B cell (primary cell): ENCODE measurements at regions not wholly inside any gene's neighbourhood (a gene's known extent, or its start where the extent isn't known, plus 50 kb on each side); places are given as distances from the start of the nearest gene placed in this dataset.

Experiments
- ATAC-seq: fragments of 200-7000 bp; cut with Tn5 transposase; one replicate; pipeline ENCODE4 v1.10.0; 2021; ENCODE audit warnings: low read depth, mild to moderate bottlenecking, moderate number of reproducible peaks, moderate library complexity
- CTCF ChIA-PET: fragments of 350-600 bp; sonication (Branson Sonifier 250); formaldehyde crosslinking; loops from one replicate; lab custom pipeline; 2021; ENCODE audit warnings: antibody characterized with exemption, inconsistent platforms; lab: Charles Lee
- POLR2A ChIA-PET: fragments of 350-600 bp; sonication (Branson Sonifier 250); formaldehyde crosslinking; loops from one replicate; lab custom pipeline; 2021; ENCODE audit warnings: antibody characterized with exemption; lab: Charles Lee
- DNase-seq: peaks from one replicate; pipeline ENCODE4 v3.0.0; 2013
- H2AFZ ChIP-seq: 2 replicates; pipeline ENCODE4 v1.6.1; 2012; ENCODE audit warnings: mild to moderate bottlenecking, low read depth, low read length; ENCODE audit not compliant: insufficient read depth, poor library complexity, severe bottlenecking
- H3K27ac ChIP-seq, 2 donors: 1 replicate in 1 of 2; 2 replicates in 1 of 2; pipeline ENCODE4 v1.5.1; 2012 to 2013; ENCODE audit warnings: low read length in 2 of 2, mild to moderate bottlenecking in 2 of 2, moderate library complexity in 1 of 2
- H3K27me3 ChIP-seq, 4 experiments: fragments of 200-600 bp in 1 of 4; sonication (generic) in 1 of 4; replicated peaks in 1 of 4; 1 replicate in 2 of 4; 2 replicates in 2 of 4; pipeline versions ENCODE4 v1.6.1 to v1.7.0; 2013 to 2016; ENCODE audit warnings: low read length in 3 of 4, mild to moderate bottlenecking in 2 of 4, mixed read lengths in 1 of 4, moderate library complexity in 1 of 4; ENCODE audit not compliant: insufficient read depth in 4 of 4, control insufficient read depth in 3 of 4; ENCODE audit errors: control extremely low read depth in 1 of 4
- H3K36me3 ChIP-seq, 2 experiments: replicated peaks in 1 of 2; 1 replicate in 1 of 2; 2 replicates in 1 of 2; pipeline versions ENCODE4 v1.6.1 to v1.7.1; 2013; ENCODE audit warnings: low read length in 1 of 2; ENCODE audit not compliant: insufficient read depth in 2 of 2, control insufficient read depth in 1 of 2; ENCODE audit errors: control extremely low read depth in 1 of 2, extremely low read depth in 1 of 2
- H3K4me1 ChIP-seq, 2 donors: fragments of 200-600 bp in 1 of 2; sonication (generic) in 1 of 2; 1 replicate in 1 of 2; 2 replicates in 1 of 2; pipeline versions ENCODE4 v1.5.1 to v1.6.1; 2013 to 2017; ENCODE audit warnings: low read length in 2 of 2; ENCODE audit not compliant: control insufficient read depth in 2 of 2, insufficient read depth in 2 of 2
- H3K4me2 ChIP-seq: replicated peaks from 2 replicates; pipeline ENCODE3; 2012; ENCODE audit warnings: mild to moderate bottlenecking, low read depth, low read length; ENCODE audit not compliant: poor library complexity, severe bottlenecking
- H3K4me3 ChIP-seq, 5 experiments: fragments of 200-600 bp in 1 of 5; sonication (generic) in 1 of 5; 1 replicate in 3 of 5; 2 replicates in 2 of 5; pipeline versions ENCODE4 v1.5.1 to v1.7.0; 2011 to 2016; ENCODE audit warnings: low read length in 4 of 5, mild to moderate bottlenecking in 4 of 5, low read depth in 2 of 5, control low read depth in 1 of 5, moderate library complexity in 1 of 5; ENCODE audit not compliant: insufficient read depth in 1 of 5; ENCODE audit errors: control extremely low read depth in 1 of 5, extremely low read depth in 1 of 5
- H3K79me2 ChIP-seq: fragments of 200-600 bp; sonication (generic); one replicate; pipeline ENCODE4 v1.6.0; 2016; ENCODE audit warnings: low read length; ENCODE audit not compliant: control insufficient read depth, insufficient read depth
- H3K9ac ChIP-seq: fragments of 200-600 bp; sonication (generic); 2 replicates; pipeline ENCODE4 v1.6.1; 2017; ENCODE audit warnings: mild to moderate bottlenecking, low read length, moderate library complexity
- H3K9me3 ChIP-seq, 3 donors: one replicate each; pipeline versions ENCODE4 v1.6.1 to v1.7.1; 2013; ENCODE audit warnings: low read length in 2 of 3; ENCODE audit not compliant: control insufficient read depth in 2 of 3, insufficient read depth in 1 of 3; ENCODE audit errors: control extremely low read depth in 1 of 3
- H4K20me1 ChIP-seq: 2 replicates; pipeline ENCODE4 v1.6.0; 2012; ENCODE audit warnings: mild to moderate bottlenecking, low read length; ENCODE audit not compliant: insufficient read depth, control insufficient read depth, poor library complexity, severe bottlenecking
- H3K27ac Mint-ChIP-seq: one replicate; pipeline ENCODE4 v1.8.0; 2021; ENCODE audit warnings: mixed read lengths
- H3K27me3 Mint-ChIP-seq: one replicate; pipeline ENCODE4 v1.8.0; 2021; ENCODE audit warnings: mixed read lengths
- H3K4me1 Mint-ChIP-seq: one replicate; pipeline ENCODE4 v1.8.0; 2021; ENCODE audit warnings: mixed read lengths
- H3K4me3 Mint-ChIP-seq: one replicate; pipeline ENCODE4 v1.8.0; 2021; ENCODE audit warnings: mixed read lengths
- H3K9me3 Mint-ChIP-seq: one replicate; pipeline ENCODE4 v1.8.0; 2022; ENCODE audit warnings: mixed read lengths; ENCODE audit not compliant: insufficient read depth
- CTCF ChIP-seq: fragments of 200-600 bp; IDR thresholded peaks from one replicate; pipeline ENCODE4 v1.8.0; 2022; ENCODE audit warnings: antibody characterized with exemption, mild to moderate bottlenecking
- EZH2 ChIP-seq: IDR thresholded peaks from 2 replicates; pipeline ENCODE4 v1.6.1; 2012; ENCODE audit warnings: borderline replicate concordance, low read depth, mild to moderate bottlenecking, moderate library complexity, low read length; ENCODE audit not compliant: insufficient read depth, poor library complexity, severe bottlenecking
- WGBS: methylation state at CpG from one replicate; pipeline ENCODE4 v1.1.5; 2013; ENCODE audit warnings: missing lambda C conversion rate; ENCODE audit not compliant: insufficient coverage; 5-methylcytosine and 5-hydroxymethylcytosine counted together
- intact Hi-C: fragments of 100-400 bp; cut with micrococcal nuclease; formaldehyde crosslinking; loops from one replicate; pipeline ENCODE4 v1.10.0; 2022

- intact Hi-C loops = no loop called here
- Mint-ChIP-seq H3K4me1 (no peaks in the 10 kb centered on the region), H3K27me3 (no peaks in the 10 kb centered on the region), H3K9me3 (peaks cover 3% of the 10 kb centered on the region), H3K27ac (no peak overlapping the region), H3K4me3 (no peak overlapping the region)
- DNase-seq = no peak
- H3K36me3 ChIP-seq = no peaks in the 10 kb centered on the region
- no peak overlapping the region for H3K27ac ChIP-seq
- no peak overlapping the region for H2AFZ ChIP-seq
- TF ChIP-seq EZH2 (no peak), CTCF (no peak)
- H3K4me1 ChIP-seq = no peaks in the 10 kb centered on the region
- no peaks in the 10 kb centered on the region for H4K20me1 ChIP-seq
- CTCF ChIA-PET = no interaction called here
- H3K79me2 ChIP-seq = no peaks in the 10 kb centered on the region
- POLR2A ChIA-PET = no interaction called here
- no peak overlapping the region for H3K9ac ChIP-seq
- no peaks in the 10 kb centered on the region for H3K27me3 ChIP-seq
- no peak overlapping the region for H3K4me2 ChIP-seq
- no peak for ATAC-seq
- peaks cover 0 to 6% (median 2%) of the 10 kb centered on the region in 3 donors for H3K9me3 ChIP-seq
- no peak overlapping the region for H3K4me3 ChIP-seq
These were observed 1860.1 kb downstream of the SUCLG1 start for GRCh38 chr2:82599021-82599420.

GRCh38 chr2:82596581-82596980 is 1862.5 kb downstream of the SUCLG1 start:
- H4K20me1 ChIP-seq = no peaks in the 10 kb centered on the region
- peaks cover 3% of the 10 kb centered on the region for H3K9me3 Mint-ChIP-seq
- no peak overlapping the region for H3K4me3 ChIP-seq
- H3K27me3 ChIP-seq = no peaks in the 10 kb centered on the region
- H3K36me3 ChIP-seq = no peaks in the 10 kb centered on the region
- H3K4me1 Mint-ChIP-seq = no peaks in the 10 kb centered on the region
- no peaks in the 10 kb centered on the region for H3K27me3 Mint-ChIP-seq
- ChIA-PET POLR2A (no interaction called here), CTCF (no interaction called here)
- no peak overlapping the region for H3K27ac ChIP-seq
- H3K79me2 ChIP-seq = no peaks in the 10 kb centered on the region
- no CpG with 5 or more reads among the region's 1 CpG for WGBS
- H3K4me2 ChIP-seq = no peak overlapping the region
- ATAC-seq (no peak), DNase-seq (no peak)
- H3K9ac ChIP-seq = no peak overlapping the region
- no peak for TF ChIP-seq EZH2
- no peak for TF ChIP-seq CTCF
- no peak overlapping the region for H3K4me3 Mint-ChIP-seq
- intact Hi-C loops = no loop called here
- no peak overlapping the region for H3K27ac Mint-ChIP-seq
- no peaks in the 10 kb centered on the region for H3K4me1 ChIP-seq
- no peak overlapping the region for H2AFZ ChIP-seq
- peaks cover 0 to 4% (median 2%) of the 10 kb centered on the region in 3 donors for H3K9me3 ChIP-seq
